Keratinocyte (primary cell): ENCODE measurements at regions not wholly inside any gene's neighbourhood (a gene's known extent, or its start where the extent isn't known, plus 50 kb on each side); places are given as distances from the start of the nearest gene placed in this dataset.

Experiments
- DNase-seq: peaks from one replicate; pipeline ENCODE4 v3.0.0-alpha.2; 2011; ENCODE audit warnings: low read depth, missing footprints, low spot score
- FAIRE-seq: peaks from 2 replicates; lab custom pipeline; 2011; peaks lifted over from hg19 to GRCh38; lab: Jason Lieb, UNC
- H2AFZ ChIP-seq: 2 replicates; pipeline ENCODE4 v1.6.0; 2012; ENCODE audit warnings: low read length, control low read depth, inconsistent platforms; ENCODE audit not compliant: control insufficient read depth
- H3K27ac ChIP-seq: 2 replicates; pipeline ENCODE4 v1.5.1; 2011; ENCODE audit warnings: low read length; ENCODE audit not compliant: control insufficient read depth, insufficient read depth
- H3K27me3 ChIP-seq: 3 replicates; pipeline ENCODE4 v1.6.0; 2011; ENCODE audit warnings: low read length; ENCODE audit not compliant: control insufficient read depth, insufficient read depth; ENCODE audit errors: extremely low read depth
- H3K36me3 ChIP-seq, 2 experiments: 2 replicates in 1 of 2; 3 replicates in 1 of 2; pipeline ENCODE4 v1.5.1; 2011; ENCODE audit warnings: low read length in 2 of 2, mild to moderate bottlenecking in 1 of 2; ENCODE audit not compliant: control insufficient read depth in 2 of 2, insufficient read depth in 2 of 2; ENCODE audit errors: extremely low read depth in 1 of 2
- H3K4me1 ChIP-seq: 3 replicates; pipeline ENCODE4 v1.5.1; 2011; ENCODE audit warnings: low read length; ENCODE audit not compliant: control insufficient read depth, insufficient read depth; ENCODE audit errors: extremely low read depth
- H3K4me2 ChIP-seq: 3 replicates; pipeline ENCODE4 v1.6.0; 2011; ENCODE audit warnings: low read depth, low read length; ENCODE audit not compliant: control insufficient read depth, insufficient read depth; ENCODE audit errors: extremely low read depth
- H3K4me3 ChIP-seq, 3 experiments: fragments of 200-600 bp in 1 of 3; sonication (generic) in 1 of 3; 2 replicates in 2 of 3; 3 replicates in 1 of 3; pipeline ENCODE4 v1.5.1; 2011 to 2016; ENCODE audit warnings: low read length in 3 of 3, mild to moderate bottlenecking in 3 of 3, control low read depth in 2 of 3, inconsistent platforms in 1 of 3, low read depth in 1 of 3, mixed read lengths in 1 of 3, mixed run types in 1 of 3, moderate library complexity in 1 of 3; ENCODE audit not compliant: control insufficient read depth in 2 of 3, insufficient read depth in 2 of 3; ENCODE audit errors: extremely low read depth in 1 of 3
- H3K79me2 ChIP-seq: 2 replicates; pipeline ENCODE4 v1.6.0; 2012; ENCODE audit warnings: low read length; ENCODE audit not compliant: control insufficient read depth, insufficient read depth
- H3K9ac ChIP-seq: 3 replicates; pipeline ENCODE4 v1.6.0; 2011; ENCODE audit warnings: low read length; ENCODE audit not compliant: control insufficient read depth, insufficient read depth; ENCODE audit errors: extremely low read depth
- H3K9me1 ChIP-seq: 3 replicates; pipeline ENCODE4 v1.6.0; 2011; ENCODE audit warnings: low read length; ENCODE audit not compliant: control insufficient read depth, insufficient read depth; ENCODE audit errors: extremely low read depth
- H3K9me3 ChIP-seq: 2 replicates; pipeline ENCODE4 v1.5.1; 2012; ENCODE audit warnings: low read depth, low read length; ENCODE audit not compliant: control insufficient read depth
- H4K20me1 ChIP-seq: 3 replicates; pipeline ENCODE4 v1.6.0; 2011; ENCODE audit warnings: low read length; ENCODE audit not compliant: control insufficient read depth, insufficient read depth; ENCODE audit errors: extremely low read depth
- EZH2 ChIP-seq: IDR thresholded peaks from one replicate; pipeline ENCODE4 v1.6.1; 2012; ENCODE audit warnings: inconsistent platforms, mild to moderate bottlenecking, low read length, moderate library complexity
- dilution Hi-C: fragments of 300-500 bp; cut with MboI; formaldehyde crosslinking; loops from one replicate; pipeline ENCODE4 v1.7.0; 2020; ENCODE audit warnings: low sequenced_read_pairs; ENCODE audit not compliant: extremely low pct_ligation_motif_present
- TF ChIP-seq, protein P1 (sequence below), 3 experiments: IDR thresholded peaks in 1 of 3; conservative IDR thresholded peaks in 1 of 3; optimal IDR thresholded peaks in 1 of 3; 2 replicates in 2 of 3; 3 replicates in 1 of 3; pipeline versions ENCODE3 to v1.5.1; 2011; ENCODE audit warnings: low read length in 3 of 3, mild to moderate bottlenecking in 3 of 3, moderate library complexity in 2 of 3, control low read depth in 1 of 3, inconsistent platforms in 1 of 3; ENCODE audit not compliant: insufficient read depth in 2 of 3; ENCODE audit errors: extremely low read depth in 1 of 3

DNA sequence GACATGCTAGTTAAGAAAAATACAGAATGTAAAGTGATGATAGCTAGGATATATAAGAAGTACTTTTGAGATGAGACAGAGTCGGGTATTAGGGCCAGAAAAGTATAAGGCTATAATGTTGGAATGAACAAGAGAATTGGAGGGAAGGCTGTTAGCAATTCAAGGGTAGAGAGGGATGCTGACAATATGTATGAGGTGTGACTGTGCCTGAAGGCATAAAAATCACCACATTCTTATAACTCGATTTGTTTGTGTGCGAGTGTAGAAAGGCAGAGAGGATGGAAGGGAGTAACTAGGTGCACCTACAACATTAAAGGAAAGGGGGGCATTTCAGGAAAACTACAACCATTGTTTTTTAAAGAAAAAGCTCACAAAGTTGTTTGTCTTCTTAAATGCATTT lies 86.0 kb downstream of the FAT4 start:
- no peak for DNase-seq
- no peak overlapping the region for H3K4me2 ChIP-seq
- H3K27ac ChIP-seq = no peak overlapping the region
- H3K9me1 ChIP-seq = no peaks in the 10 kb centered on the region
- dilution Hi-C loops = no loop called here
- no peak overlapping the region for H3K9ac ChIP-seq
- no peaks in the 10 kb centered on the region for H3K36me3 ChIP-seq
- no peak for FAIRE-seq
- TF ChIP-seq, protein P1, sequence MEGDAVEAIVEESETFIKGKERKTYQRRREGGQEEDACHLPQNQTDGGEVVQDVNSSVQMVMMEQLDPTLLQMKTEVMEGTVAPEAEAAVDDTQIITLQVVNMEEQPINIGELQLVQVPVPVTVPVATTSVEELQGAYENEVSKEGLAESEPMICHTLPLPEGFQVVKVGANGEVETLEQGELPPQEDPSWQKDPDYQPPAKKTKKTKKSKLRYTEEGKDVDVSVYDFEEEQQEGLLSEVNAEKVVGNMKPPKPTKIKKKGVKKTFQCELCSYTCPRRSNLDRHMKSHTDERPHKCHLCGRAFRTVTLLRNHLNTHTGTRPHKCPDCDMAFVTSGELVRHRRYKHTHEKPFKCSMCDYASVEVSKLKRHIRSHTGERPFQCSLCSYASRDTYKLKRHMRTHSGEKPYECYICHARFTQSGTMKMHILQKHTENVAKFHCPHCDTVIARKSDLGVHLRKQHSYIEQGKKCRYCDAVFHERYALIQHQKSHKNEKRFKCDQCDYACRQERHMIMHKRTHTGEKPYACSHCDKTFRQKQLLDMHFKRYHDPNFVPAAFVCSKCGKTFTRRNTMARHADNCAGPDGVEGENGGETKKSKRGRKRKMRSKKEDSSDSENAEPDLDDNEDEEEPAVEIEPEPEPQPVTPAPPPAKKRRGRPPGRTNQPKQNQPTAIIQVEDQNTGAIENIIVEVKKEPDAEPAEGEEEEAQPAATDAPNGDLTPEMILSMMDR (optimal IDR thresholded peaks at IDR 0.05 in 1 of 3, IDR thresholded peaks at IDR 0.05 in 1 of 3, conservative IDR thresholded peaks at IDR 0.05 in 1 of 3; ENCODE audit: extremely low read depth in 1 of 3, insufficient read depth in 2 of 3, low read length in 3 of 3) = no peak
- TF ChIP-seq EZH2 = no peak
- H3K79me2 ChIP-seq = no peaks in the 10 kb centered on the region
- H4K20me1 ChIP-seq = no peaks in the 10 kb centered on the region
- H2AFZ ChIP-seq = no peak overlapping the region
- H3K27me3 ChIP-seq = no peaks in the 10 kb centered on the region
- no peaks in the 10 kb centered on the region for H3K9me3 ChIP-seq
- no peaks in the 10 kb centered on the region for H3K4me1 ChIP-seq
- no peak overlapping the region for H3K4me3 ChIP-seq

GRCh38 chr4:125401784-125402183 lies 87.0 kb downstream of the FAT4 start:
- no peak overlapping the region for H2AFZ ChIP-seq
- no peaks in the 10 kb centered on the region for H4K20me1 ChIP-seq
- H3K27ac ChIP-seq = no peak overlapping the region
- no peak overlapping the region for H3K4me2 ChIP-seq
- no peaks in the 10 kb centered on the region for H3K4me1 ChIP-seq
- H3K9me1 ChIP-seq = no peaks in the 10 kb centered on the region
- no peak overlapping the region for H3K9ac ChIP-seq
- no peaks in the 10 kb centered on the region for H3K9me3 ChIP-seq
- no peak overlapping the region for H3K4me3 ChIP-seq
- H3K79me2 ChIP-seq = no peaks in the 10 kb centered on the region
- dilution Hi-C loops = no loop called here
- H3K27me3 ChIP-seq = no peaks in the 10 kb centered on the region
- TF ChIP-seq, protein P1 (optimal IDR thresholded peaks at IDR 0.05 in 1 of 3, IDR thresholded peaks at IDR 0.05 in 1 of 3, conservative IDR thresholded peaks at IDR 0.05 in 1 of 3; ENCODE audit: extremely low read depth in 1 of 3, insufficient read depth in 2 of 3, low read length in 3 of 3) = no peak
- TF ChIP-seq EZH2 = no peak
- no peak for DNase-seq
- FAIRE-seq = no peak
- H3K36me3 ChIP-seq = no peaks in the 10 kb centered on the region
